Activated T-helper 1 cell treated with anti-CD3 and anti-CD28 coated beads, Interleukin-2, amount 50 U/mL, for 16 hours (primary cell): ENCODE measurements at regions not wholly inside any gene's neighbourhood (a gene's known extent, or its start where the extent isn't known, plus 50 kb on each side); places are given as distances from the start of the nearest gene placed in this dataset.
"Not testable (repeated sequence)": the region's sequence is repeated elsewhere in the genome, so short reads cannot be mapped to it uniquely, and the experiment has no call there.

Experiments
- DNase-seq, 2 donors: peaks; one replicate each; pipeline ENCODE4 v3.0.0-alpha.2; 2020; ENCODE audit warnings: low read depth in 1 of 2, low spot score in 1 of 2

- no peak for DNase-seq
Measured at GRCh38 chr4:14340321-14340720, 662.0 kb upstream of the CPEB2 start.

GRCh38 chr4:14343961-14344360, 658.3 kb upstream of the CPEB2 start:
- no peak for DNase-seq

GRCh38 chr4:14345356-14345775, 656.9 kb upstream of the CPEB2 start:
- DNase-seq: no peak

GRCh38 chr4:14347526-14347925, 654.8 kb upstream of the CPEB2 start:
- DNase-seq: no peak

GRCh38 chr4:14348506-14348905, 653.8 kb upstream of the CPEB2 start:
- no peak for DNase-seq

- DNase-seq: not testable (repeated sequence)
Measured at GRCh38 chr4:14358544-14359160, 643.6 kb upstream of the CPEB2 start.

- no peak for DNase-seq
Measured at GRCh38 chr4:14359991-14360390, 642.3 kb upstream of the CPEB2 start.

- no peak for DNase-seq
Measured at GRCh38 chr4:14361084-14361483, 641.2 kb upstream of the CPEB2 start.

- DNase-seq: no peak
Measured at GRCh38 chr4:14362385-14362784, 639.9 kb upstream of the CPEB2 start.

- no peak for DNase-seq
Measured at GRCh38 chr4:14364953-14365536, 637.2 kb upstream of the CPEB2 start.

- DNase-seq: no peak
Measured at GRCh38 chr4:14368391-14368790, 633.9 kb upstream of the CPEB2 start.

- DNase-seq: no peak
Measured at GRCh38 chr4:14371131-14371530, 631.1 kb upstream of the CPEB2 start.

GRCh38 chr4:14375816-14376215, 626.5 kb upstream of the CPEB2 start:
- no peak for DNase-seq

- no peak for DNase-seq
Measured at GRCh38 chr4:14379183-14379582, 623.1 kb upstream of the CPEB2 start.

- DNase-seq: no peak
Measured at GRCh38 chr4:14383652-14384051, 618.6 kb upstream of the CPEB2 start.

- DNase-seq: no peak
Measured at GRCh38 chr4:14384824-14385223, 617.5 kb upstream of the CPEB2 start.

GRCh38 chr4:14386196-14386595, 616.1 kb upstream of the CPEB2 start:
- no peak for DNase-seq

GRCh38 chr4:14387647-14388046, 614.6 kb upstream of the CPEB2 start:
- no peak for DNase-seq

GRCh38 chr4:14392378-14392777, 609.9 kb upstream of the CPEB2 start:
- no peak for DNase-seq

GRCh38 chr4:14396183-14396582, 606.1 kb upstream of the CPEB2 start:
- no peak for DNase-seq

GRCh38 chr4:14399848-14400247, 602.4 kb upstream of the CPEB2 start:
- DNase-seq: no peak

- DNase-seq: no peak
Measured at GRCh38 chr4:14400307-14400706, 602.0 kb upstream of the CPEB2 start.

- DNase-seq: no peak
Measured at GRCh38 chr4:14403132-14403531, 599.1 kb upstream of the CPEB2 start.
